HTR-8/SVneo (cell line): ENCODE measurements at regions not wholly inside any gene's neighbourhood (a gene's known extent, or its start where the extent isn't known, plus 50 kb on each side); places are given as distances from the start of the nearest gene placed in this dataset.
"Not testable (repeated sequence)": the region's sequence is repeated elsewhere in the genome, so short reads cannot be mapped to it uniquely, and the experiment has no call there.

Source experiments
- DNase-seq: peaks from one replicate; pipeline ENCODE4 v3.0.0; 2011; ENCODE audit warnings: low spot score, mixed read lengths; ENCODE audit not compliant: insufficient read length
- FAIRE-seq: peaks from 2 replicates; lab custom pipeline; 2011; peaks lifted over from hg19 to GRCh38; lab: Jason Lieb, UNC

DNA sequence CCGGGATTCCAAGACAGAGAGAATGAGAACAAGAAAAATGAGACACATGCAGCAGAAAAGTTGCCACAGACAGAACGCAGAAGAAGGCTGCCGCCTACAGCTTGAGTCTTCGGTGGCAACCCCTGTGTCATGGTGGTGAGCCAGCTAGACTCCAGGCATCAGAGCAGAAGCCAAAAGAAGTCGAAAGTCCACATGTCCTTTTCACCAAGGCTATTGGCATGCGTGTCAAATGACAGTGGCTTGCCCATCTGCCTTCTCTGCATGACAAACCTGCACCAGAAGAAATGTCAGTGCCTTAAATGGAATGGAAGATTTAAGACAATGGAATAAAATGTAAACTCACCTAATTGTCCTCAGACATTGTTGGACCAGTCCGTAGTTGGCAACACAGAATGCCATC, 93.9 kb upstream of the NPSR1 start:
- DNase-seq (no peak), FAIRE-seq (no peak)

GRCh38 chr7:34567906-34568305, 90.1 kb upstream of the NPSR1 start:
- no peak for DNase-seq
- FAIRE-seq, result no peak

- FAIRE-seq, result no peak
These were observed 87.9 kb upstream of the NPSR1 start for GRCh38 chr7:34569975-34570699.

GRCh38 chr7:34575006-34575405, 83.0 kb upstream of the NPSR1 start:
- no peak for DNase-seq
- FAIRE-seq, result no peak

More at GRCh38 chr7:34569975-34570699, 87.9 kb upstream of the NPSR1 start:
- DNase-seq, result no peak

DNA sequence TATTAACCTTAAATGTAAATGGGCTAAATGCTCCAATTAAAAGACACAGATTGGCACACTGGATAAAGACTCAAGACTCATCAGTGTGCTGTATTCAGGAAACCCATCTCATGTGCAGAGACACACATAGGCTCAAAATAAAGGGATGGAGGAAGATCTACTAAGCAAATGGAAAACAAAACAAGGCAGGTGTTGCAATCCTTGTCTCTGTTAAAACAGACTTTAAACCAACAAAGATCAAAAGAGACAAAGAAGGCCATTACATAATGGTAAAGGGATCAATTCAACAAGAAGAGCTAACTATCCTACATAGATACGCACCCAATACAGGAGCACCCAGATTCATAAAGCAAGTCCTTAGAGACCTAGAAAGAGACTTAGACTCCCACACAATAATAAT, 80.1 kb upstream of the NPSR1 start:
- not testable (repeated sequence) for DNase-seq, FAIRE-seq

- FAIRE-seq, result not testable (repeated sequence)
These were observed 76.3 kb upstream of the NPSR1 start for GRCh38 chr7:34581698-34582097.

GRCh38 chr7:34584526-34584925, 73.5 kb upstream of the NPSR1 start:
- DNase-seq (no peak), FAIRE-seq (no peak)

More at GRCh38 chr7:34581698-34582097, 76.3 kb upstream of the NPSR1 start:
- DNase-seq, result not testable (repeated sequence)

DNA sequence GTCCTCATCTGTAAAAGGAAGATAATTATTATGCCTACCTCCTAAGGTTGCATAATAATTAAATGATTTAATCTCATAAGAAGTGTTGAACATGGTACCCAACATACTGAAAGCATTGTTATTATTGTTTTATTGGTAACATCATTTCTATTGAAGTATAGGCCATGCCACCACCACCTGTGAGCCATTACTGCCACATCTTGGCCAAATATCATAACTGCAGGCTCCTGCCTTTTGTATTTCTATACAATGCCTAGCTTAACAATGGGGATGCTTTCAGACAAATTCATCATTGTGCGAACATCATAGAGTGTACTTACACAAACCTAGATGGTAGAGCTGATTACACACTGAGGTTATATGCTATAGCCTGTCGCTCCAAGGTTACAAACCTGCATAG, 61.1 kb upstream of the NPSR1 start:
- DNase-seq (no peak), FAIRE-seq (no peak)

DNA sequence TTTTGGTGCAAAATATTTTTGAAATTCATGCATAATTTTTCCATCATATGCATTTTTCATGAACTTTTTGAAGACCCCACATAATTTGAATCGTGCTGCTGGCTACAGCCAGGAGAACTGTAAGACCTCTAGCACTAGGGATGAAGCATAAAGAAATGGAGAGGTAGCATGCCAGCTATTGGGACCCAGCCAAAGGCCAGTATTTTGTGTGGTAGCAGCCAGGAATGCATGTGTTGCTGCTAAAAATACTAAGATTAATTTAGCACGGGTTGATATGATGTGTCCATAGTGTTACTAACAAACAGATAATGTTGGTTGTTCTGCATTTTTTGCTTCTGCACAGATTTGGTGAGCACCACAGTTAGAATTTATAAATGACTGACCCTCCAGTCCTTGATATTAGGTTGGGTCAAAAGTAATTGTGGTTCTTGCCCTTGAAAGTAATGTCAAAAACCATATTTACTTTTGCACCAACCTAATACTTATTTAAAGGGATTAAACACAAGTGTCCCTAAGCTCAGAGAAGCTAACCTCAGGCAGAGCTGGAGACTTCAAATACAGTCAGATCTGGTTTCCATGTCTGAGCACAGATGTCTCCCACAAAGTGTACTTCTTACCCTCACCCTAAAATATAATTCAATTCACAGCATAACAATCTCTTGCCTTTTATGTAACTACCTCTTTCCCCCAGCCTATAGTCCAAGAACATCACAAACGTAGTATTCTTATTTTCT, 54.1 kb upstream of the NPSR1 start:
- DNase-seq (no peak), FAIRE-seq (no peak)
